Choroid plexus epithelial cell (primary cell): ENCODE measurements at regions not wholly inside any gene's neighbourhood (a gene's known extent, or its start where the extent isn't known, plus 50 kb on each side); places are given as distances from the start of the nearest gene placed in this dataset.

ENCODE experiments used
- DNase-seq: peaks from one replicate; pipeline ENCODE4 v3.0.0-alpha.2; 2010; ENCODE audit warnings: low read depth
- H3K4me3 ChIP-seq: 2 replicates; pipeline ENCODE4 v1.5.1; 2011; ENCODE audit warnings: low read depth, mild to moderate bottlenecking, control low read depth, low read length, moderate library complexity
- CTCF ChIP-seq: conservative IDR thresholded peaks from 2 replicates; pipeline ENCODE4 v1.5.1; 2011; ENCODE audit warnings: low read depth, mild to moderate bottlenecking, control low read depth, inconsistent platforms, low read length, moderate library complexity

- peak; percentile 4 for DNase-seq
- TF ChIP-seq CTCF: no peak
- no peak overlapping the region for H3K4me3 ChIP-seq
Observed at GRCh38 chr9:131809941-131810344, 70.1 kb upstream of the RAPGEF1 start.

DNA sequence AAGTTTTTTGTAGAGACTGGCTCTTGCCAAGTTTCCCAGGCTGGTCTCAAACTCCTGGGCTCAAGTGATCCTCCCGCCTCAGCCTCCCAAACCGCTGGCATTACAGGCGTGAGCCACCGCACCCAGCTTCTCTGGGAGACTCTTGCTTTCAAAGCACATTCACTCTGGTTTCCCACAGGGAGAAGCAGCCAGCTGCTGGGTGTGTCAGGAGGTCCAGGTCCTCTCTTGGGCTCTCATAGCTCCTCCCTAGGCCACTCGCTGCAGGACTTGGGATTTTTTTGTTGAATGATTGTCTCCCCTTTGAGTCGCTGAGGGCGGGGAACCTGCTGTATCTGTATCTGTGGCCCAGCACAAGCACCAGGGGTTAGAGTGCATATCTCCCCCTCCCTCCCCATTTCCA, 68.4 kb upstream of the RAPGEF1 start:
- DNase-seq: no peak
- no peak for TF ChIP-seq CTCF
- H3K4me3 ChIP-seq: no peak overlapping the region

DNA sequence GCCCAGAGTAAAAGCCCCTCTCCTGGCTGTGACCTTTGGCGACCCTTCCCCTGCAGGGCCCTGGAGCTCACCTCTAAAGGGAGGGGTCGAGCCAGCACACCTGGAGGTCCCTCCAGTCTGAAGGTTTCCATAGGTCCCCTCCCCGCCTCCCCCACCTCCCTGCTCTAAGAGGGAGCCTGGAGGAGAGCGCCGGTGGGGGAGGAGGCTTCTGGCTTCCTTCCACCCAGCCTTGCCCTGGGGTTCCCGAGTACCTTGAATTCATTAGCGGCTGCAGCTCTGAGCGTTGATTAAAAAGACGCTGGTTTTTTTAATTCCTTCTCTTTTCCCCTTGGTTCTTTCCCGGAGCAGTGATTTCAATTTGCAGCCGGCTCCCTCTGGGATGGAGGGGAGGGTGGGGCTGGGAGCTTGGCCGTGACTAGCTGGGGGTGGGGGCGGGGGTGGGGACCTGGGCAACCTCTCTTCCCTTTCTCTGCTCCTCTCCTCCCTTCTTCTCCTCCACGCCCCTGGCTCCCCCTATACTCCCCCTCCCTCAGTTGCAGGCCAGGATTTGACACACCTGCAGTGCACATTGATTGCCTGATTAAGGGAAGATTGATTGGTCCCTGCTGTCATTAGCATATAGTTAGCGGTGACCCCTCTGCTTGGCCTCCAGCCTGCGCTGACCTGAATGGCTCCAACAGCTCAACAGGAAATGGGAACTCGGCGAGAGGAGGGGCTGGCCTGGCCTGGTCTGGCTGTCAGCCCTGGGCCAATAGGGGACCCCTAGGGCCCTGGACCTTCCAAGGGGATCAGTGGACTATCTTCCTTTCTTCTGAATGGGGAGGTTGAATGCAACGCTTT, 67.5 kb upstream of the RAPGEF1 start:
- H3K4me3 ChIP-seq: no peak overlapping the region
- no peak for TF ChIP-seq CTCF
- DNase-seq: no peak

DNA sequence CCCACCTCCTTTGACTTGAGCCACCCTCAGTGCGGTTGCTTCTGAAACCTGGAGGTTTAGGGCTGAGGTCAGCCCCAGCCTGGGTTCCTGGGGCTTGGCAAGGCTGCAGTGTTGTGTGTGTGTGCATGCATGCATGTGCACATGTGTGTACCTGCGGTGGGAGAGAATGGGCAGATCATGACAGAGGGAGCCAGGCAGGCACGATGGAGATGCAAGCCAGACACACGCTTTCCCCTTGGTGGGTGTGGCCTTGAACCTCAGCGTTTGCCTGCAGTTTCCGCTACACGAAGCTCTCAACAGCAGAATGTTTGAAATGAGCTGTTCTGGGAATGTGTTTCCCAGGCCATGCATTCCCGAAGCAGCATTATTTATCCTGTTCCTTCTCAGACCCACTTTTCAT, 65.9 kb upstream of the RAPGEF1 start:
- DNase-seq: no peak
- no peak overlapping the region for H3K4me3 ChIP-seq
- TF ChIP-seq CTCF: no peak

GRCh38 chr9:131804826-131805225, 65.0 kb upstream of the RAPGEF1 start:
- no peak overlapping the region for H3K4me3 ChIP-seq
- no peak for DNase-seq
- TF ChIP-seq CTCF: no peak

DNA sequence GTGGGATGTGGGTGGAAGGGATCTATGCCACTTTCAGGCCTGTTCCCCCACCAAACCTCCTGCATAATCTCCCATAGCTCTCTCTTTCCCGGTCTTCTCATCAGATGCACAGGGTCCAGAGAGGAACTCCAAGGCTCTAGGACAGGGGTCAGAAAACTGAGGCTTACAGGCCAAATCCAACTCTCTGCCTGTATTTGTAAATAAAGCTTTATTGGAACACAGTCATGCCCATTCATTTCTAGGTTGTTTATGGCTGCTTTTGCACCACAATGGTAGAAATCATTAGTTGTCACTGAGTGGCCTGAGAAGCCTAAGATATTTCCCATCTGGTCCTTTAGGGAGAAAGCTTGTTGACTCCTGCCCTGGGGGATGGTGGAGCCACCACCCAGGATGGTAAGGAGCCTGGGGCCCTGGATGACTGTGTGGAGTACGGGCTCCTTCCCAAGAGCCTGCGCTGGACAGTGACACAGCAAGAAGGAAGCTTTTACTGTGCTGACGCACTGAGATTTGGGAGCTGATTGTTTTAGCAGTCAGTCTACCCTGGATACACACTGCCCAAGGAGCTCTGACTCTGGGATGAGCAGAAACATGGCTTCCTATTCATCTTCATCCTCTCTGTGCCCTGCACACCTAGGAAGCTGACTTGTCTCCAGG, 64.0 kb upstream of the RAPGEF1 start:
- H3K4me3 ChIP-seq: no peak overlapping the region
- no peak for TF ChIP-seq CTCF

More for the DNA sequence above, 64.0 kb upstream of the RAPGEF1 start:
- no peak for DNase-seq
